GM18511 (cell line): ENCODE measurements at regions not wholly inside any gene's neighbourhood (a gene's known extent, or its start where the extent isn't known, plus 50 kb on each side); places are given as distances from the start of the nearest gene placed in this dataset.
"Not testable (repeated sequence)": the region's sequence is repeated elsewhere in the genome, so short reads cannot be mapped to it uniquely, and the experiment has no call there.

Experiments used
- ATAC-seq: cut with Tn5 transposase; IDR thresholded peaks from one replicate; pipeline ENCODE4 v1.9.1; 2021; ENCODE audit warnings: mild to moderate bottlenecking, moderate library complexity; ENCODE audit not compliant: unreplicated experiment

- no peak for ATAC-seq
Observed at GRCh38 chr15:59904450-59905135, 99.5 kb upstream of the FOXB1 start.

GRCh38 chr15:59896663-59897074 is 107.4 kb upstream of the FOXB1 start:
- ATAC-seq: no peak

GRCh38 chr15:59894835-59895234 is 109.3 kb upstream of the FOXB1 start:
- ATAC-seq: no peak

- no peak for ATAC-seq
Observed at GRCh38 chr15:59892985-59893384, 111.1 kb upstream of the FOXB1 start.

GRCh38 chr15:59887870-59888269 is 116.2 kb upstream of the FOXB1 start:
- not testable (repeated sequence) for ATAC-seq

GRCh38 chr15:59887211-59887610 is 116.9 kb upstream of the FOXB1 start:
- ATAC-seq: no peak

- ATAC-seq: no peak
Observed at GRCh38 chr15:59886441-59886840, 117.7 kb upstream of the FOXB1 start.

GRCh38 chr15:59885832-59886231 is 118.3 kb upstream of the FOXB1 start:
- ATAC-seq: no peak

GRCh38 chr15:59879506-59880265 is 124.4 kb upstream of the FOXB1 start:
- ATAC-seq: no peak

GRCh38 chr15:59876140-59876539 is 128.0 kb upstream of the FOXB1 start:
- ATAC-seq: no peak

- no peak for ATAC-seq
Observed at GRCh38 chr15:59873644-59874272, 130.4 kb upstream of the FOXB1 start.

- ATAC-seq: no peak
Observed at GRCh38 chr15:59867086-59867855, 136.8 kb upstream of the FOXB1 start.

GRCh38 chr15:59866642-59867041 is 137.5 kb upstream of the FOXB1 start:
- no peak for ATAC-seq

GRCh38 chr15:59862191-59863155 is 141.6 kb upstream of the FOXB1 start:
- no peak for ATAC-seq

- ATAC-seq: no peak
Observed at GRCh38 chr15:59847968-59848367, 156.1 kb upstream of the FOXB1 start.

- no peak for ATAC-seq
Observed at GRCh38 chr15:59845942-59846499, 156.9 kb upstream of the BNIP2 start.

- no peak for ATAC-seq
Observed at GRCh38 chr15:59843609-59844008, 154.5 kb upstream of the BNIP2 start.

GRCh38 chr15:59841036-59841435 is 151.9 kb upstream of the BNIP2 start:
- no peak for ATAC-seq

GRCh38 chr15:59839906-59840305 is 150.8 kb upstream of the BNIP2 start:
- ATAC-seq: no peak

- no peak for ATAC-seq
Observed at GRCh38 chr15:59838900-59839299, 149.8 kb upstream of the BNIP2 start.
